ENCODE measurements at regions not wholly inside any gene's neighbourhood (a gene's known extent, or its start where the extent isn't known, plus 50 kb on each side); places are given as distances from the start of the nearest gene placed in this dataset.

- TF ChIP-seq CTCF (IDR thresholded peaks at IDR 0.05; ENCODE audit: control insufficient read depth, insufficient read depth, low read depth, low read length, missing control alignments), result no peak
- no peak overlapping the region for H3K4me3 ChIP-seq (ENCODE audit: control insufficient read depth, low read depth, low read length)
- no peak for DNase-seq (ENCODE audit: low read depth)
Observed at GRCh38 chr22:49190816-49191505, 636.7 kb downstream of the BRD1 start.

- no peak for DNase-seq (ENCODE audit: low read depth)
- no peak for TF ChIP-seq CTCF (IDR thresholded peaks at IDR 0.05; ENCODE audit: control insufficient read depth, insufficient read depth, low read depth, low read length, missing control alignments)
- no peak overlapping the region for H3K4me3 ChIP-seq (ENCODE audit: control insufficient read depth, low read depth, low read length)
Observed at GRCh38 chr22:49189871-49190270, 637.8 kb downstream of the BRD1 start.

GRCh38 chr22:49188591-49188990 lies 639.1 kb downstream of the BRD1 start:
- TF ChIP-seq CTCF (IDR thresholded peaks at IDR 0.05; ENCODE audit: control insufficient read depth, insufficient read depth, low read depth, low read length, missing control alignments), result no peak
- no peak overlapping the region for H3K4me3 ChIP-seq (ENCODE audit: control insufficient read depth, low read depth, low read length)
- DNase-seq (ENCODE audit: low read depth), result no peak

- no peak for TF ChIP-seq CTCF (IDR thresholded peaks at IDR 0.05; ENCODE audit: control insufficient read depth, insufficient read depth, low read depth, low read length, missing control alignments)
- H3K4me3 ChIP-seq (ENCODE audit: control insufficient read depth, low read depth, low read length), result no peak overlapping the region
- no peak for DNase-seq (ENCODE audit: low read depth)
Observed at GRCh38 chr22:49188091-49188490, 639.6 kb downstream of the BRD1 start.

- no peak for TF ChIP-seq CTCF (IDR thresholded peaks at IDR 0.05; ENCODE audit: control insufficient read depth, insufficient read depth, low read depth, low read length, missing control alignments)
- DNase-seq (ENCODE audit: low read depth), result no peak
- no peak overlapping the region for H3K4me3 ChIP-seq (ENCODE audit: control insufficient read depth, low read depth, low read length)
Observed at GRCh38 chr22:49186762-49187161, 640.9 kb downstream of the BRD1 start.

- no peak for DNase-seq (ENCODE audit: low read depth)
- TF ChIP-seq CTCF (IDR thresholded peaks at IDR 0.05; ENCODE audit: control insufficient read depth, insufficient read depth, low read depth, low read length, missing control alignments), result no peak
- H3K4me3 ChIP-seq (ENCODE audit: control insufficient read depth, low read depth, low read length), result no peak overlapping the region
Observed at GRCh38 chr22:49186293-49186692, 641.4 kb downstream of the BRD1 start.

Data from AG09309 (cell line).